ENCODE measurements at regions not wholly inside any gene's neighbourhood (a gene's known extent, or its start where the extent isn't known, plus 50 kb on each side); places are given as distances from the start of the nearest gene placed in this dataset.

- Histone ChIP-seq H3K9ac (ENCODE audit: low read depth, low read length) (no peak overlapping the region), H3K36me3 (ENCODE audit: insufficient read depth, low read length) (no peaks in the 10 kb centered on the region), H2AFZ (ENCODE audit: low read depth, low read length) (no peak overlapping the region), H3K79me2 (ENCODE audit: insufficient read depth, low read length) (no peaks in the 10 kb centered on the region), H3K27me3 (ENCODE audit: insufficient read depth, low read length, poor library complexity) (no peaks in the 10 kb centered on the region), H3K4me3 (ENCODE audit: low read depth in 1 of 2, low read length in 2 of 2) (no peak overlapping the region), H3K4me2 (ENCODE audit: insufficient read depth, low read length) (no peak overlapping the region), H3K9me3 (ENCODE audit: insufficient read depth, low read length, severe bottlenecking) (no peaks in the 10 kb centered on the region), H3K27ac (ENCODE audit: low read length) (no peak overlapping the region), H3K4me1 (ENCODE audit: insufficient read depth, low read length) (no peaks in the 10 kb centered on the region), H4K20me1 (ENCODE audit: insufficient read depth, low read length) (no peaks in the 10 kb centered on the region)
- TF ChIP-seq CTCF (IDR thresholded peaks at IDR 0.05; ENCODE audit: borderline replicate concordance, extremely low read depth, low read length, poor library complexity, severe bottlenecking): no peak
- TF ChIP-seq EZH2 (IDR thresholded peaks at IDR 0.05; ENCODE audit: borderline replicate concordance, low read depth, low read length, severe bottlenecking): no peak
- ATAC-seq (ENCODE audit: insufficient read depth, low read depth) (no peak), DNase-seq (no peak)
These were observed 242.0 kb downstream of the AUH start for GRCh38 chr9:91119679-91120078.

GRCh38 chr9:91120200-91120599, 241.5 kb downstream of the AUH start:
- H3K36me3 ChIP-seq (ENCODE audit: insufficient read depth, low read length): no peaks in the 10 kb centered on the region
- H2AFZ ChIP-seq (ENCODE audit: low read depth, low read length): no peak overlapping the region
- no peak overlapping the region for H3K9ac ChIP-seq (ENCODE audit: low read depth, low read length)
- H3K4me3 ChIP-seq (ENCODE audit: low read depth in 1 of 2, low read length in 2 of 2): no peak overlapping the region
- no peaks in the 10 kb centered on the region for H3K4me1 ChIP-seq (ENCODE audit: insufficient read depth, low read length)
- H3K79me2 ChIP-seq (ENCODE audit: insufficient read depth, low read length): no peaks in the 10 kb centered on the region
- H3K27me3 ChIP-seq (ENCODE audit: insufficient read depth, low read length, poor library complexity): no peaks in the 10 kb centered on the region
- no peak overlapping the region for H3K4me2 ChIP-seq (ENCODE audit: insufficient read depth, low read length)
- no peaks in the 10 kb centered on the region for H4K20me1 ChIP-seq (ENCODE audit: insufficient read depth, low read length)
- TF ChIP-seq EZH2 (IDR thresholded peaks at IDR 0.05; ENCODE audit: borderline replicate concordance, low read depth, low read length, severe bottlenecking) (no peak), CTCF (IDR thresholded peaks at IDR 0.05; ENCODE audit: borderline replicate concordance, extremely low read depth, low read length, poor library complexity, severe bottlenecking) (no peak)
- no peak for ATAC-seq (ENCODE audit: insufficient read depth, low read depth)
- no peak for DNase-seq
- no peaks in the 10 kb centered on the region for H3K9me3 ChIP-seq (ENCODE audit: insufficient read depth, low read length, severe bottlenecking)
- no peak overlapping the region for H3K27ac ChIP-seq (ENCODE audit: low read length)

GRCh38 chr9:91122755-91123154, 239.0 kb downstream of the AUH start:
- Histone ChIP-seq H2AFZ (ENCODE audit: low read depth, low read length) (no peak overlapping the region), H3K9ac (ENCODE audit: low read depth, low read length) (no peak overlapping the region), H3K4me2 (ENCODE audit: insufficient read depth, low read length) (no peak overlapping the region), H4K20me1 (ENCODE audit: insufficient read depth, low read length) (no peaks in the 10 kb centered on the region), H3K27me3 (ENCODE audit: insufficient read depth, low read length, poor library complexity) (no peaks in the 10 kb centered on the region), H3K4me1 (ENCODE audit: insufficient read depth, low read length) (no peaks in the 10 kb centered on the region), H3K27ac (ENCODE audit: low read length) (no peak overlapping the region), H3K79me2 (ENCODE audit: insufficient read depth, low read length) (no peaks in the 10 kb centered on the region), H3K36me3 (ENCODE audit: insufficient read depth, low read length) (no peaks in the 10 kb centered on the region), H3K4me3 (ENCODE audit: low read depth in 1 of 2, low read length in 2 of 2) (no peak overlapping the region), H3K9me3 (ENCODE audit: insufficient read depth, low read length, severe bottlenecking) (no peaks in the 10 kb centered on the region)
- TF ChIP-seq EZH2 (IDR thresholded peaks at IDR 0.05; ENCODE audit: borderline replicate concordance, low read depth, low read length, severe bottlenecking) (no peak), CTCF (IDR thresholded peaks at IDR 0.05; ENCODE audit: borderline replicate concordance, extremely low read depth, low read length, poor library complexity, severe bottlenecking) (no peak)
- DNase-seq (no peak), ATAC-seq (ENCODE audit: insufficient read depth, low read depth) (no peak)

Data from DND-41 (cell line).